ENCODE measurements at regions not wholly inside any gene's neighbourhood (a gene's known extent, or its start where the extent isn't known, plus 50 kb on each side); places are given as distances from the start of the nearest gene placed in this dataset.

GRCh38 chr14:42004321-42004720 is 397.6 kb downstream of the LRFN5 start:
- no peak for TF ChIP-seq CTCF (IDR thresholded peaks at IDR 0.05)
- TF ChIP-seq POLR2A (IDR thresholded peaks at IDR 0.05), result no peak

Measured in thyroid gland (tissue), 4 donors.